ENCODE measurements at regions not wholly inside any gene's neighbourhood (a gene's known extent, or its start where the extent isn't known, plus 50 kb on each side); places are given as distances from the start of the nearest gene placed in this dataset.

GRCh38 chr7:25486656-25487055, 258.4 kb upstream of the NPVF start:
- Histone ChIP-seq H3K4me3 (no peak overlapping the region), H3K27ac (no peak overlapping the region), H3K27me3 (ENCODE audit: low read depth) (no peaks in the 10 kb centered on the region), H3K36me3 (no peaks in the 10 kb centered on the region), H3K4me1 (peaks cover 4% of the 10 kb centered on the region), H3K9me3 (no peaks in the 10 kb centered on the region)
- no peak for TF ChIP-seq CTCF (IDR thresholded peaks at IDR 0.05)
- intact Hi-C loops (cut with DNase I): no loop called here
- no peak for DNase-seq
- ATAC-seq: no peak

GRCh38 chr7:25493805-25494366, 265.6 kb upstream of the NPVF start:
- Histone ChIP-seq H3K36me3 (no peaks in the 10 kb centered on the region), H3K4me1 (peaks cover 10% of the 10 kb centered on the region), H3K9me3 (no peaks in the 10 kb centered on the region), H3K27me3 (ENCODE audit: low read depth) (no peaks in the 10 kb centered on the region), H3K4me3 (no peak overlapping the region), H3K27ac (no peak overlapping the region)
- ATAC-seq (no peak), DNase-seq (no peak)
- intact Hi-C loops (cut with DNase I): no loop called here
- no peak for TF ChIP-seq CTCF (IDR thresholded peaks at IDR 0.05)

DNA sequence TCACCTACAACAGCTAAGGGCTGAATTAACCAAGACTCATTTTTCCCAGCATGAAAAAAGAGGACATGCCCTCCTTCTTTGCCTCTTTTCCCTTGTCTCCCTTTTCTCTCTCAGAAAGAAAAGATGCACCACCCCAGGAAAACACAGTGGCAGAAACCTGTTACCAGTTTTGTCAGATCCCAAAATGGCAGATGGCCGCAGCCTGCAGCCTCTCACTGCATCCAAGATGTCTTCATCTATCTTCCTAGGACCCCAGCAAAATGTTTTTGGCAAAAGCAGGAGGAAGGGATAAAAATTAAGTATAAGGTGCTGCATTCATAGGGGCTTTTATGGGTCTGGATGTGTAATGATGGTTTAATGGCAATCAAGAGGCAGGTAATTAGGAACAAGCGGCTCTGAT, 266.6 kb upstream of the NPVF start:
- no peak overlapping the region for H3K27ac ChIP-seq
- no peaks in the 10 kb centered on the region for H3K36me3 ChIP-seq
- no peaks in the 10 kb centered on the region for H3K27me3 ChIP-seq (ENCODE audit: low read depth)
- peaks cover 10% of the 10 kb centered on the region for H3K4me1 ChIP-seq
- DNase-seq (no peak), ATAC-seq (no peak)
- intact Hi-C loops (cut with DNase I): no loop called here
- H3K4me3 ChIP-seq: no peak overlapping the region
- TF ChIP-seq CTCF (IDR thresholded peaks at IDR 0.05): no peak
- H3K9me3 ChIP-seq: no peaks in the 10 kb centered on the region

DNA sequence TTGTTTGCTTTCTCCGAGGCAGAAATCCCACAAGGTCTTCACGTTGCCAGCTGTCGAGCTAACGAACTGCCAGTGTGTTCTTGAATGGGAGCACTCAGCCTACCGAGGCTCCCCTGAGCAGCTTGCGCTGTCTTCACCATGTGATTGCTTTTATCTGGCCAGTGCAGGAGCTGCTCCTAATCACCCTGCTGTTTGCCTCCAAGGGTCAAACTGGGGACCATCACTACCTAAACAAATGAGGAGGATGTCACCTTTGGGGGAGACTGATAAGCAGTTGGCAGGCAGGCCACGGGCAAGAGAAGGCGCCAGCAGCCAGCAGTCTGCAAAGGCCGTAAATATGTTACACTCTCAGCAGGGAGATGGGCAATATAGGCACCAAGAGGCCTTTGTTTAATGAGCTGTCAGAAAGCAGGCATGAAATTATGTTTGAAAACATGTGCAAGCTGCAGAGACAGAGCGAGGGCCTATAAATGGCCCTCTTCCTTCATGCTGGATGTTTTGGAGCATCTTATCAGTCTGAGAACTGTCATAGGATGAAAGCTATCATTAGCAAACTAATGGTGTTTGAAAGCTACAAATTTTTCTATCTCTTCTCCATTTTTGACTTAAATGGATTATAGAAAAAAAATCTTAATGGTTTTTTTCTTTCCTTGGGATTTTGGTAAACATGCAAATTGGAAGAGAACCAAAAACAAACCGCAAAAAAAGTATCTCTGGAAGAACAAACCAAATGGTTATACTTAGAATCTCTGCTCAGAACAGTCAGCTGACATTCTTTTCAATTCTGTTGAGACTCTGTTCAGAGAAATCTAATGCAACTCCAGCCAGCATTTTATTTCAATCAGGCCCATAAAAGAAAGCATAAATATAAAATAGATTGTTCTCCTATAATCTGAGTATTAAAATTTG, 267.3 kb upstream of the NPVF start:
- peaks cover 10% of the 10 kb centered on the region for H3K4me1 ChIP-seq

More for the DNA sequence above, 267.3 kb upstream of the NPVF start:
- Histone ChIP-seq H3K9me3 (no peaks in the 10 kb centered on the region), H3K27me3 (ENCODE audit: low read depth) (no peaks in the 10 kb centered on the region), H3K36me3 (no peaks in the 10 kb centered on the region), H3K27ac (no peak overlapping the region), H3K4me3 (no peak overlapping the region)
- ATAC-seq: peak in 1 of 2 donors; percentile 60
- no peak for DNase-seq
- intact Hi-C loops (cut with DNase I): no loop called here
- no peak for TF ChIP-seq CTCF (IDR thresholded peaks at IDR 0.05)

All from lower lobe of right lung (tissue), 2 donors.